ENCODE measurements at regions not wholly inside any gene's neighbourhood (a gene's known extent, or its start where the extent isn't known, plus 50 kb on each side); places are given as distances from the start of the nearest gene placed in this dataset.

- Histone ChIP-seq H3K4me1 (ENCODE audit: control insufficient read depth, insufficient read depth, low read length) (no peaks in the 10 kb centered on the region), H3K36me3 (ENCODE audit: insufficient read depth, low read length) (no peaks in the 10 kb centered on the region), H3K9me3 (replicated peaks; ENCODE audit: low read length) (no peaks in the 10 kb centered on the region), H3K27me3 (ENCODE audit: control insufficient read depth, insufficient read depth, low read length) (no peaks in the 10 kb centered on the region), H3K4me3 (ENCODE audit: low read length) (no peak overlapping the region), H3K4me2 (ENCODE audit: low read length) (no peak overlapping the region), H3K9ac (ENCODE audit: low read depth, low read length) (no peak overlapping the region)
Measured at GRCh38 chr2:59572227-59572626, 981.2 kb downstream of the BCL11A start.

GRCh38 chr2:59570818-59571217, 982.6 kb downstream of the BCL11A start:
- H3K4me2 ChIP-seq (ENCODE audit: low read length) = no peak overlapping the region
- no peaks in the 10 kb centered on the region for H3K9me3 ChIP-seq (replicated peaks; ENCODE audit: low read length)
- H3K4me1 ChIP-seq (ENCODE audit: control insufficient read depth, insufficient read depth, low read length) = no peaks in the 10 kb centered on the region
- H3K4me3 ChIP-seq (ENCODE audit: low read length) = no peak overlapping the region
- H3K36me3 ChIP-seq (ENCODE audit: insufficient read depth, low read length) = no peaks in the 10 kb centered on the region
- H3K27me3 ChIP-seq (ENCODE audit: control insufficient read depth, insufficient read depth, low read length) = no peaks in the 10 kb centered on the region
- no peak overlapping the region for H3K9ac ChIP-seq (ENCODE audit: low read depth, low read length)

- no peak overlapping the region for H3K4me3 ChIP-seq (ENCODE audit: low read length)
- no peak overlapping the region for H3K9ac ChIP-seq (ENCODE audit: low read depth, low read length)
Measured at GRCh38 chr2:59569124-59569523, 984.3 kb downstream of the BCL11A start.

GRCh38 chr2:59568461-59568860, 985.0 kb downstream of the BCL11A start:
- Histone ChIP-seq H3K27me3 (ENCODE audit: control insufficient read depth, insufficient read depth, low read length) (no peaks in the 10 kb centered on the region), H3K4me2 (ENCODE audit: low read length) (no peak overlapping the region), H3K4me1 (ENCODE audit: control insufficient read depth, insufficient read depth, low read length) (no peaks in the 10 kb centered on the region), H3K9me3 (replicated peaks; ENCODE audit: low read length) (no peaks in the 10 kb centered on the region), H3K36me3 (ENCODE audit: insufficient read depth, low read length) (no peaks in the 10 kb centered on the region), H3K4me3 (ENCODE audit: low read length) (no peak overlapping the region), H3K9ac (ENCODE audit: low read depth, low read length) (no peak overlapping the region)

More at GRCh38 chr2:59569124-59569523, 984.3 kb downstream of the BCL11A start:
- Histone ChIP-seq H3K9me3 (replicated peaks; ENCODE audit: low read length) (no peaks in the 10 kb centered on the region), H3K27me3 (ENCODE audit: control insufficient read depth, insufficient read depth, low read length) (no peaks in the 10 kb centered on the region), H3K4me1 (ENCODE audit: control insufficient read depth, insufficient read depth, low read length) (no peaks in the 10 kb centered on the region), H3K36me3 (ENCODE audit: insufficient read depth, low read length) (no peaks in the 10 kb centered on the region), H3K4me2 (ENCODE audit: low read length) (no peak overlapping the region)

- Histone ChIP-seq H3K4me2 (ENCODE audit: low read length) (no peak overlapping the region), H3K36me3 (ENCODE audit: insufficient read depth, low read length) (no peaks in the 10 kb centered on the region), H3K9ac (ENCODE audit: low read depth, low read length) (no peak overlapping the region), H3K4me3 (ENCODE audit: low read length) (no peak overlapping the region), H3K4me1 (ENCODE audit: control insufficient read depth, insufficient read depth, low read length) (no peaks in the 10 kb centered on the region), H3K27me3 (ENCODE audit: control insufficient read depth, insufficient read depth, low read length) (no peaks in the 10 kb centered on the region), H3K9me3 (replicated peaks; ENCODE audit: low read length) (no peaks in the 10 kb centered on the region)
Measured at GRCh38 chr2:59567151-59567550, 986.3 kb downstream of the BCL11A start.

GRCh38 chr2:59566739-59567138, 986.7 kb downstream of the BCL11A start:
- Histone ChIP-seq H3K4me2 (ENCODE audit: low read length) (no peak overlapping the region), H3K4me1 (ENCODE audit: control insufficient read depth, insufficient read depth, low read length) (no peaks in the 10 kb centered on the region), H3K9ac (ENCODE audit: low read depth, low read length) (no peak overlapping the region), H3K9me3 (replicated peaks; ENCODE audit: low read length) (no peaks in the 10 kb centered on the region), H3K4me3 (ENCODE audit: low read length) (no peak overlapping the region), H3K36me3 (ENCODE audit: insufficient read depth, low read length) (no peaks in the 10 kb centered on the region), H3K27me3 (ENCODE audit: control insufficient read depth, insufficient read depth, low read length) (no peaks in the 10 kb centered on the region)

GRCh38 chr2:59561281-59561680, 992.2 kb downstream of the BCL11A start:
- Histone ChIP-seq H3K4me3 (ENCODE audit: low read length) (no peak overlapping the region), H3K4me2 (ENCODE audit: low read length) (no peak overlapping the region), H3K27me3 (ENCODE audit: control insufficient read depth, insufficient read depth, low read length) (no peaks in the 10 kb centered on the region), H3K36me3 (ENCODE audit: insufficient read depth, low read length) (no peaks in the 10 kb centered on the region), H3K9ac (ENCODE audit: low read depth, low read length) (no peak overlapping the region), H3K9me3 (replicated peaks; ENCODE audit: low read length) (no peaks in the 10 kb centered on the region), H3K4me1 (ENCODE audit: control insufficient read depth, insufficient read depth, low read length) (no peaks in the 10 kb centered on the region)

GRCh38 chr2:59560769-59561168, 992.7 kb downstream of the BCL11A start:
- Histone ChIP-seq H3K4me2 (ENCODE audit: low read length) (no peak overlapping the region), H3K36me3 (ENCODE audit: insufficient read depth, low read length) (no peaks in the 10 kb centered on the region), H3K4me1 (ENCODE audit: control insufficient read depth, insufficient read depth, low read length) (no peaks in the 10 kb centered on the region)

GRCh38 chr2:59540864-59541263, 1012.6 kb downstream of the BCL11A start:
- Histone ChIP-seq H3K27me3 (ENCODE audit: control insufficient read depth, insufficient read depth, low read length) (no peaks in the 10 kb centered on the region), H3K9ac (ENCODE audit: low read depth, low read length) (no peak overlapping the region), H3K36me3 (ENCODE audit: insufficient read depth, low read length) (no peaks in the 10 kb centered on the region), H3K4me1 (ENCODE audit: control insufficient read depth, insufficient read depth, low read length) (no peaks in the 10 kb centered on the region), H3K9me3 (replicated peaks; ENCODE audit: low read length) (no peaks in the 10 kb centered on the region), H3K4me3 (ENCODE audit: low read length) (no peak overlapping the region), H3K4me2 (ENCODE audit: low read length) (no peak overlapping the region)

More at GRCh38 chr2:59560769-59561168, 992.7 kb downstream of the BCL11A start:
- Histone ChIP-seq H3K9ac (ENCODE audit: low read depth, low read length) (no peak overlapping the region), H3K9me3 (replicated peaks; ENCODE audit: low read length) (no peaks in the 10 kb centered on the region), H3K27me3 (ENCODE audit: control insufficient read depth, insufficient read depth, low read length) (no peaks in the 10 kb centered on the region), H3K4me3 (ENCODE audit: low read length) (no peak overlapping the region)

GRCh38 chr2:59538398-59538911, 1015.0 kb downstream of the BCL11A start:
- Histone ChIP-seq H3K36me3 (ENCODE audit: insufficient read depth, low read length) (no peaks in the 10 kb centered on the region), H3K27me3 (ENCODE audit: control insufficient read depth, insufficient read depth, low read length) (no peaks in the 10 kb centered on the region), H3K9ac (ENCODE audit: low read depth, low read length) (no peak overlapping the region), H3K9me3 (replicated peaks; ENCODE audit: low read length) (no peaks in the 10 kb centered on the region), H3K4me3 (ENCODE audit: low read length) (no peak overlapping the region), H3K4me2 (ENCODE audit: low read length) (no peak overlapping the region), H3K4me1 (ENCODE audit: control insufficient read depth, insufficient read depth, low read length) (no peaks in the 10 kb centered on the region)

GRCh38 chr2:59532808-59533207, 1020.6 kb downstream of the BCL11A start:
- Histone ChIP-seq H3K9me3 (replicated peaks; ENCODE audit: low read length) (no peaks in the 10 kb centered on the region), H3K9ac (ENCODE audit: low read depth, low read length) (no peak overlapping the region), H3K4me1 (ENCODE audit: control insufficient read depth, insufficient read depth, low read length) (no peaks in the 10 kb centered on the region), H3K36me3 (ENCODE audit: insufficient read depth, low read length) (no peaks in the 10 kb centered on the region), H3K4me2 (ENCODE audit: low read length) (no peak overlapping the region), H3K27me3 (ENCODE audit: control insufficient read depth, insufficient read depth, low read length) (no peaks in the 10 kb centered on the region), H3K4me3 (ENCODE audit: low read length) (no peak overlapping the region)

- no peaks in the 10 kb centered on the region for H3K9me3 ChIP-seq (replicated peaks; ENCODE audit: low read length)
- H3K9ac ChIP-seq (ENCODE audit: low read depth, low read length) = no peak overlapping the region
- H3K4me1 ChIP-seq (ENCODE audit: control insufficient read depth, insufficient read depth, low read length) = no peaks in the 10 kb centered on the region
- no peak overlapping the region for H3K4me2 ChIP-seq (ENCODE audit: low read length)
- H3K36me3 ChIP-seq (ENCODE audit: insufficient read depth, low read length) = no peaks in the 10 kb centered on the region
- no peak overlapping the region for H3K4me3 ChIP-seq (ENCODE audit: low read length)
- no peaks in the 10 kb centered on the region for H3K27me3 ChIP-seq (ENCODE audit: control insufficient read depth, insufficient read depth, low read length)
Measured at GRCh38 chr2:59530258-59530657, 1023.2 kb downstream of the BCL11A start.

Measured in skeletal muscle satellite cell (primary cell).